SK-N-SH (cell line): ENCODE measurements at regions not wholly inside any gene's neighbourhood (a gene's known extent, or its start where the extent isn't known, plus 50 kb on each side); places are given as distances from the start of the nearest gene placed in this dataset.

Experiments
- CTCF ChIA-PET: fragments of 300-600, 350-600 bp; formaldehyde crosslinking; extraction: SDS; loops from one replicate; lab custom pipeline; 2021; lab: Yijun Ruan, JAX
- POLR2A ChIA-PET: fragments of 350-600 bp; sonication (Branson Sonifier 250); formaldehyde crosslinking; extraction: SDS; loops from one replicate; lab custom pipeline; 2020; ENCODE audit warnings: antibody characterized with exemption, inconsistent platforms; lab: Yijun Ruan, JAX
- DNase-seq: peaks from one replicate; pipeline ENCODE4 v3.0.0; 2012
- H2AFZ ChIP-seq: fragments of 200-600 bp; sonication (generic); 2 replicates; pipeline ENCODE4 v1.8.1; 2016; ENCODE audit warnings: antibody characterized with exemption, mild to moderate bottlenecking, low read depth
- H3F3A ChIP-seq: fragments of 200-600 bp; sonication (generic); replicated peaks from 2 replicates; pipeline ENCODE3; 2016; ENCODE audit warnings: antibody characterized with exemption, mild to moderate bottlenecking; ENCODE audit not compliant: insufficient read depth
- H3K27ac ChIP-seq, 2 experiments: fragments of 200-500 bp in 1 of 2; fragments of 200-600 bp in 1 of 2; sonication (Bioruptor generic) in 1 of 2; sonication (generic), shearing (Covaris generic) in 1 of 2; 2 replicates each; pipeline versions ENCODE4 v1.5.1 to v1.6.1; 2014 to 2016; ENCODE audit warnings: low read depth in 2 of 2, inconsistent platforms in 1 of 2, low read length in 1 of 2, mild to moderate bottlenecking in 1 of 2, mixed read lengths in 1 of 2
- H3K27me3 ChIP-seq: fragments of 200-600 bp; sonication (generic), shearing (Covaris generic); 2 replicates; pipeline ENCODE4 v1.6.1; 2016; ENCODE audit warnings: mixed run types; ENCODE audit not compliant: insufficient read depth
- H3K36me3 ChIP-seq, 2 experiments: fragments of 200-500 bp in 1 of 2; fragments of 200-600 bp in 1 of 2; sonication (Bioruptor generic) in 1 of 2; sonication (generic) in 1 of 2; replicated peaks in 1 of 2; 2 replicates each; pipeline versions ENCODE3 to v1.5.1; 2014 to 2016; ENCODE audit warnings: low read length in 1 of 2, mild to moderate bottlenecking in 1 of 2; ENCODE audit not compliant: insufficient read depth in 2 of 2, control insufficient read depth in 1 of 2
- H3K4me1 ChIP-seq, 2 experiments: fragments of 200-500 bp in 1 of 2; fragments of 200-600 bp in 1 of 2; sonication (Bioruptor generic) in 1 of 2; sonication (generic), shearing (Covaris generic) in 1 of 2; 2 replicates each; pipeline versions ENCODE4 v1.5.1 to v1.6.1; 2014 to 2016; ENCODE audit warnings: low read depth in 1 of 2, low read length in 1 of 2, mixed run types in 1 of 2; ENCODE audit not compliant: insufficient read depth in 2 of 2, control insufficient read depth in 1 of 2
- H3K4me2 ChIP-seq: fragments of 200-600 bp; sonication (generic), shearing (Covaris generic); 2 replicates; pipeline ENCODE4 v1.6.1; 2017; ENCODE audit warnings: mixed run types
- H3K4me3 ChIP-seq, 2 experiments: fragments of 200-500 bp in 1 of 2; fragments of 200-600 bp in 1 of 2; sonication (Bioruptor generic) in 1 of 2; sonication (generic), shearing (Covaris generic) in 1 of 2; 2 replicates each; pipeline versions ENCODE4 v1.5.1 to v1.8.1; 2014 to 2016; ENCODE audit warnings: low read depth in 2 of 2, inconsistent platforms in 1 of 2, low read length in 1 of 2, mild to moderate bottlenecking in 1 of 2, mixed read lengths in 1 of 2, moderate library complexity in 1 of 2
- H3K79me2 ChIP-seq: fragments of 200-600 bp; sonication (generic); 2 replicates; pipeline ENCODE4 v1.8.1; 2017; ENCODE audit warnings: mild to moderate bottlenecking; ENCODE audit not compliant: insufficient read depth
- H3K9ac ChIP-seq: fragments of 200-600 bp; sonication (generic); 2 replicates; pipeline ENCODE4 v1.6.1; 2017; ENCODE audit warnings: mixed run types
- H3K9me2 ChIP-seq: fragments of 200-600 bp; sonication (generic); 2 replicates; pipeline ENCODE4 v1.6.1; 2017; ENCODE audit warnings: mixed run types
- H3K9me3 ChIP-seq: fragments of 200-600 bp; sonication (generic); 2 replicates; pipeline ENCODE4 v1.6.1; 2017; ENCODE audit warnings: mixed run types, mild to moderate bottlenecking, moderate library complexity
- H4K20me1 ChIP-seq: fragments of 200-600 bp; sonication (generic); 2 replicates; pipeline ENCODE4 v1.6.1; 2017; ENCODE audit warnings: mild to moderate bottlenecking, mixed run types; ENCODE audit not compliant: insufficient read depth
- CHD2 ChIP-seq: fragments of 150-350 bp; IDR thresholded peaks from 2 replicates; pipeline ENCODE4 v1.6.1; 2018; ENCODE audit warnings: low read length; ENCODE audit not compliant: partially characterized antibody
- ELF1 ChIP-seq: IDR thresholded peaks from 2 replicates; pipeline ENCODE4 v1.4.0; 2012
- EP300 ChIP-seq, 2 experiments: IDR thresholded peaks; 2 replicates each; pipeline versions ENCODE4 v1.4.0 to v1.6.1; 2012; ENCODE audit warnings: borderline replicate concordance in 1 of 2, low read depth in 1 of 2, low read length in 1 of 2
- EZH2phosphoT487 ChIP-seq: fragments of 200-600 bp; sonication (generic); IDR thresholded peaks from 2 replicates; pipeline ENCODE4 v1.6.1; 2017; ENCODE audit warnings: low read depth, mixed run types, mild to moderate bottlenecking, antibody characterized with exemption, moderate library complexity, borderline replicate concordance
- FOSL2 ChIP-seq: IDR thresholded peaks from 2 replicates; pipeline ENCODE4 v1.4.0; 2012; ENCODE audit warnings: low read depth, mild to moderate bottlenecking, moderate library complexity, borderline replicate concordance
- FOXM1 ChIP-seq: IDR thresholded peaks from 2 replicates; pipeline ENCODE4 v1.4.0; 2012; ENCODE audit warnings: low read depth, mild to moderate bottlenecking
- GABPA ChIP-seq: IDR thresholded peaks from 2 replicates; pipeline ENCODE4 v1.4.0; 2012; ENCODE audit warnings: low read depth, mild to moderate bottlenecking
- GATA2 ChIP-seq: sonication (generic); formaldehyde crosslinking; IDR thresholded peaks from 2 replicates; pipeline ENCODE4 v1.5.0; 2020; ENCODE audit warnings: mild to moderate bottlenecking, missing genetic modification reagents
- MEF2A ChIP-seq: IDR thresholded peaks from 2 replicates; pipeline ENCODE4 v1.4.0; 2012; ENCODE audit warnings: low read depth, borderline replicate concordance
- RAD21 ChIP-seq: IDR thresholded peaks from 2 replicates; pipeline ENCODE4 v1.6.1; 2012; ENCODE audit warnings: mild to moderate bottlenecking, low read length
- RCOR1 ChIP-seq: fragments of 150-350 bp; IDR thresholded peaks from 2 replicates; pipeline ENCODE4 v1.6.1; 2017; ENCODE audit warnings: antibody characterized with exemption, low read length
- RFX5 ChIP-seq: IDR thresholded peaks from 2 replicates; pipeline ENCODE4 v1.6.1; 2012; ENCODE audit warnings: mild to moderate bottlenecking, improper control_type of control experiment, low read length
- SIN3A ChIP-seq: IDR thresholded peaks from 2 replicates; pipeline ENCODE4 v1.6.1; 2012; ENCODE audit warnings: low read depth, mild to moderate bottlenecking, low read length, moderate library complexity, borderline replicate concordance
- whole genome bisulfite sequencing: methylation state at CpG from one replicate; pipeline ENCODE4 v1.1.6; 2017; ENCODE audit warnings: low lambda C conversion rate; 5-methylcytosine and 5-hydroxymethylcytosine counted together
- TF ChIP-seq, protein P1 (sequence below): fragments of 150-350 bp; IDR thresholded peaks from 2 replicates; pipeline ENCODE4 v1.6.1; 2016; ENCODE audit warnings: mild to moderate bottlenecking, low read depth, low read length
- TF ChIP-seq, protein P2 (sequence below): fragments of 200-600 bp; sonication (generic); IDR thresholded peaks from 2 replicates; pipeline ENCODE4 v1.6.1; 2017; ENCODE audit warnings: antibody characterized with exemption, mild to moderate bottlenecking, moderate library complexity
- TF ChIP-seq, protein P3 (sequence below): IDR thresholded peaks from 2 replicates; pipeline ENCODE4; 2012
- TF ChIP-seq, protein P4 (sequence below): IDR thresholded peaks from 2 replicates; pipeline ENCODE4 v1.4.0; 2012; ENCODE audit warnings: low read depth
- TF ChIP-seq, protein P5 (sequence below): IDR thresholded peaks from 2 replicates; pipeline ENCODE4 v1.6.1; 2012; ENCODE audit warnings: mild to moderate bottlenecking, low read depth, low read length, moderate library complexity

DNA sequence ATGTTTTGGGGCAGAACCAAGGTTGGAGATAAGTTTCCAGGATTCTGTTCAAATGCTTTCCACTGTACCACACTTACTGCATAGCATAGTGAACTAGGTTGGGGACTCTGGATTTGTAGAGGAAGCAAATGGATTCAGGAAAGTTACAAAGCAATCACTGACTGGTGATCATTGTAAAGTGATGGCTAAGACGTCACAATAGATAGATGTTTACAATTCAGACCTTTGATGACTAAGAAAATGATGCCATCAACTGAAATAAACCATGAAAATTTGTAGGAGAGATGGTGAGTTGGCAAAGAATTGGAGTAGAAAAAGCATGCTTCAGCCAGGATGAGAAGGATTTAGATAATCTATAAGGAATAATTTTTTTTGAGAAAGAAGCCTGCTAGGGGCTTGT is 178.0 kb downstream of the UBE2E3 start:
- Histone ChIP-seq H3K79me2 (no peaks in the 10 kb centered on the region), H3K4me1 (no peaks in the 10 kb centered on the region), H3K27me3 (no peaks in the 10 kb centered on the region), H3K27ac (no peak overlapping the region), H3K9me3 (no peaks in the 10 kb centered on the region), H4K20me1 (no peaks in the 10 kb centered on the region), H3K9ac (no peak overlapping the region), H3K4me2 (no peak overlapping the region), H3F3A (no peaks in the 10 kb centered on the region), H3K4me3 (no peak overlapping the region), H2AFZ (no peak overlapping the region), H3K9me2 (no peaks in the 10 kb centered on the region), H3K36me3 (no peaks in the 10 kb centered on the region)
- 8% methylated on average over 1 of the region's 1 CpG for WGBS
- DNase-seq: no peak
- POLR2A ChIA-PET: no interaction called here
- CTCF ChIA-PET: no interaction called here
- TF ChIP-seq RAD21 (no peak), FOXM1 (no peak), GABPA (no peak), FOSL2 (no peak), SIN3A (no peak), CHD2 (no peak), EP300 (IDR thresholded peaks at IDR 0.05; ENCODE audit: borderline replicate concordance in 1 of 2, low read depth in 1 of 2, low read length in 1 of 2) (no peak), RFX5 (no peak)
- TF ChIP-seq, protein P1, sequence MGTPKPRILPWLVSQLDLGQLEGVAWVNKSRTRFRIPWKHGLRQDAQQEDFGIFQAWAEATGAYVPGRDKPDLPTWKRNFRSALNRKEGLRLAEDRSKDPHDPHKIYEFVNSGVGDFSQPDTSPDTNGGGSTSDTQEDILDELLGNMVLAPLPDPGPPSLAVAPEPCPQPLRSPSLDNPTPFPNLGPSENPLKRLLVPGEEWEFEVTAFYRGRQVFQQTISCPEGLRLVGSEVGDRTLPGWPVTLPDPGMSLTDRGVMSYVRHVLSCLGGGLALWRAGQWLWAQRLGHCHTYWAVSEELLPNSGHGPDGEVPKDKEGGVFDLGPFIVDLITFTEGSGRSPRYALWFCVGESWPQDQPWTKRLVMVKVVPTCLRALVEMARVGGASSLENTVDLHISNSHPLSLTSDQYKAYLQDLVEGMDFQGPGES: no peak
- TF ChIP-seq, protein P2, sequence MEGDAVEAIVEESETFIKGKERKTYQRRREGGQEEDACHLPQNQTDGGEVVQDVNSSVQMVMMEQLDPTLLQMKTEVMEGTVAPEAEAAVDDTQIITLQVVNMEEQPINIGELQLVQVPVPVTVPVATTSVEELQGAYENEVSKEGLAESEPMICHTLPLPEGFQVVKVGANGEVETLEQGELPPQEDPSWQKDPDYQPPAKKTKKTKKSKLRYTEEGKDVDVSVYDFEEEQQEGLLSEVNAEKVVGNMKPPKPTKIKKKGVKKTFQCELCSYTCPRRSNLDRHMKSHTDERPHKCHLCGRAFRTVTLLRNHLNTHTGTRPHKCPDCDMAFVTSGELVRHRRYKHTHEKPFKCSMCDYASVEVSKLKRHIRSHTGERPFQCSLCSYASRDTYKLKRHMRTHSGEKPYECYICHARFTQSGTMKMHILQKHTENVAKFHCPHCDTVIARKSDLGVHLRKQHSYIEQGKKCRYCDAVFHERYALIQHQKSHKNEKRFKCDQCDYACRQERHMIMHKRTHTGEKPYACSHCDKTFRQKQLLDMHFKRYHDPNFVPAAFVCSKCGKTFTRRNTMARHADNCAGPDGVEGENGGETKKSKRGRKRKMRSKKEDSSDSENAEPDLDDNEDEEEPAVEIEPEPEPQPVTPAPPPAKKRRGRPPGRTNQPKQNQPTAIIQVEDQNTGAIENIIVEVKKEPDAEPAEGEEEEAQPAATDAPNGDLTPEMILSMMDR: no peak
- TF ChIP-seq, protein P3, sequence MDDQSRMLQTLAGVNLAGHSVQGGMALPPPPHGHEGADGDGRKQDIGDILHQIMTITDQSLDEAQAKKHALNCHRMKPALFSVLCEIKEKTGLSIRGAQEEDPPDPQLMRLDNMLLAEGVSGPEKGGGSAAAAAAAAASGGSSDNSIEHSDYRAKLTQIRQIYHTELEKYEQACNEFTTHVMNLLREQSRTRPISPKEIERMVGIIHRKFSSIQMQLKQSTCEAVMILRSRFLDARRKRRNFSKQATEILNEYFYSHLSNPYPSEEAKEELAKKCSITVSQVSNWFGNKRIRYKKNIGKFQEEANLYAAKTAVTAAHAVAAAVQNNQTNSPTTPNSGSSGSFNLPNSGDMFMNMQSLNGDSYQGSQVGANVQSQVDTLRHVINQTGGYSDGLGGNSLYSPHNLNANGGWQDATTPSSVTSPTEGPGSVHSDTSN: no peak

- Histone ChIP-seq H3K4me1 (no peaks in the 10 kb centered on the region), H3K9me2 (no peaks in the 10 kb centered on the region), H3K36me3 (no peaks in the 10 kb centered on the region), H3K79me2 (no peaks in the 10 kb centered on the region), H2AFZ (no peak overlapping the region), H3K27me3 (no peaks in the 10 kb centered on the region), H3K27ac (no peak overlapping the region), H3F3A (no peaks in the 10 kb centered on the region), H4K20me1 (no peaks in the 10 kb centered on the region), H3K4me3 (no peak overlapping the region), H3K9ac (no peak overlapping the region), H3K4me2 (no peak overlapping the region), H3K9me3 (no peaks in the 10 kb centered on the region)
- DNase-seq: no peak
- POLR2A ChIA-PET: no interaction called here
- WGBS: 71% methylated on average over 1 of the region's 1 CpG
- CTCF ChIA-PET: interaction anchor here (1.0 kb wide), 2 partner anchors 9 to 17 kb away, joined by 3 read pairs; no protein-coding TSS in a partner anchor
- TF ChIP-seq RFX5 (no peak), FOSL2 (no peak), ELF1 (no peak), RCOR1 (no peak), GATA2 (no peak), MEF2A (no peak), EP300 (IDR thresholded peaks at IDR 0.05; ENCODE audit: borderline replicate concordance in 1 of 2, low read depth in 1 of 2, low read length in 1 of 2) (no peak), CHD2 (no peak), EZH2phosphoT487 (no peak)
- TF ChIP-seq, protein P1: no peak
- TF ChIP-seq, protein P4, sequence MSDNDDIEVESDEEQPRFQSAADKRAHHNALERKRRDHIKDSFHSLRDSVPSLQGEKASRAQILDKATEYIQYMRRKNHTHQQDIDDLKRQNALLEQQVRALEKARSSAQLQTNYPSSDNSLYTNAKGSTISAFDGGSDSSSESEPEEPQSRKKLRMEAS: no peak
- TF ChIP-seq, protein P5, sequence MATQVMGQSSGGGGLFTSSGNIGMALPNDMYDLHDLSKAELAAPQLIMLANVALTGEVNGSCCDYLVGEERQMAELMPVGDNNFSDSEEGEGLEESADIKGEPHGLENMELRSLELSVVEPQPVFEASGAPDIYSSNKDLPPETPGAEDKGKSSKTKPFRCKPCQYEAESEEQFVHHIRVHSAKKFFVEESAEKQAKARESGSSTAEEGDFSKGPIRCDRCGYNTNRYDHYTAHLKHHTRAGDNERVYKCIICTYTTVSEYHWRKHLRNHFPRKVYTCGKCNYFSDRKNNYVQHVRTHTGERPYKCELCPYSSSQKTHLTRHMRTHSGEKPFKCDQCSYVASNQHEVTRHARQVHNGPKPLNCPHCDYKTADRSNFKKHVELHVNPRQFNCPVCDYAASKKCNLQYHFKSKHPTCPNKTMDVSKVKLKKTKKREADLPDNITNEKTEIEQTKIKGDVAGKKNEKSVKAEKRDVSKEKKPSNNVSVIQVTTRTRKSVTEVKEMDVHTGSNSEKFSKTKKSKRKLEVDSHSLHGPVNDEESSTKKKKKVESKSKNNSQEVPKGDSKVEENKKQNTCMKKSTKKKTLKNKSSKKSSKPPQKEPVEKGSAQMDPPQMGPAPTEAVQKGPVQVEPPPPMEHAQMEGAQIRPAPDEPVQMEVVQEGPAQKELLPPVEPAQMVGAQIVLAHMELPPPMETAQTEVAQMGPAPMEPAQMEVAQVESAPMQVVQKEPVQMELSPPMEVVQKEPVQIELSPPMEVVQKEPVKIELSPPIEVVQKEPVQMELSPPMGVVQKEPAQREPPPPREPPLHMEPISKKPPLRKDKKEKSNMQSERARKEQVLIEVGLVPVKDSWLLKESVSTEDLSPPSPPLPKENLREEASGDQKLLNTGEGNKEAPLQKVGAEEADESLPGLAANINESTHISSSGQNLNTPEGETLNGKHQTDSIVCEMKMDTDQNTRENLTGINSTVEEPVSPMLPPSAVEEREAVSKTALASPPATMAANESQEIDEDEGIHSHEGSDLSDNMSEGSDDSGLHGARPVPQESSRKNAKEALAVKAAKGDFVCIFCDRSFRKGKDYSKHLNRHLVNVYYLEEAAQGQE: no peak
These were observed 181.2 kb downstream of the UBE2E3 start for GRCh38 chr2:181161615-181162014.
